ENCODE measurements at regions not wholly inside any gene's neighbourhood (a gene's known extent, or its start where the extent isn't known, plus 50 kb on each side); places are given as distances from the start of the nearest gene placed in this dataset.

GRCh38 chr3:193844472-193844871 lies 251.5 kb downstream of the OPA1 start:
- no peak for DNase-seq (ENCODE audit: low read depth in 4 of 4, low spot score in 3 of 4)

GRCh38 chr3:193845144-193845543 lies 252.1 kb downstream of the OPA1 start:
- DNase-seq (ENCODE audit: low read depth in 4 of 4, low spot score in 3 of 4) = no peak

- no peak for DNase-seq (ENCODE audit: low read depth in 4 of 4, low spot score in 3 of 4)
Measured at GRCh38 chr3:193846569-193846968, 253.6 kb downstream of the OPA1 start.

GRCh38 chr3:193847402-193847801 lies 254.4 kb downstream of the OPA1 start:
- DNase-seq (ENCODE audit: low read depth in 4 of 4, low spot score in 3 of 4) = no peak

- no peak for DNase-seq (ENCODE audit: low read depth in 4 of 4, low spot score in 3 of 4)
Measured at GRCh38 chr3:193848547-193848946, 255.5 kb downstream of the OPA1 start.

GRCh38 chr3:193850084-193850619 lies 257.1 kb downstream of the OPA1 start:
- DNase-seq (ENCODE audit: low read depth in 4 of 4, low spot score in 3 of 4) = no peak

- DNase-seq (ENCODE audit: low read depth in 4 of 4, low spot score in 3 of 4) = no peak
Measured at GRCh38 chr3:193851428-193851847, 258.4 kb downstream of the OPA1 start.

GRCh38 chr3:193851941-193852674 lies 259.1 kb downstream of the OPA1 start:
- DNase-seq (ENCODE audit: low read depth in 4 of 4, low spot score in 3 of 4) = no peak

GRCh38 chr3:193852901-193853300 lies 259.9 kb downstream of the OPA1 start:
- no peak for DNase-seq (ENCODE audit: low read depth in 4 of 4, low spot score in 3 of 4)

GRCh38 chr3:193853511-193854219 lies 260.7 kb downstream of the OPA1 start:
- DNase-seq (ENCODE audit: low read depth in 4 of 4, low spot score in 3 of 4) = no peak

- DNase-seq (ENCODE audit: low read depth in 4 of 4, low spot score in 3 of 4) = no peak
Measured at GRCh38 chr3:193857996-193858395, 265.0 kb downstream of the OPA1 start.

- DNase-seq (ENCODE audit: low read depth in 4 of 4, low spot score in 3 of 4) = no peak
Measured at GRCh38 chr3:193859195-193859594, 266.2 kb downstream of the OPA1 start.

GRCh38 chr3:193861012-193861411 lies 268.0 kb downstream of the OPA1 start:
- DNase-seq (ENCODE audit: low read depth in 4 of 4, low spot score in 3 of 4) = no peak

- no peak for DNase-seq (ENCODE audit: low read depth in 4 of 4, low spot score in 3 of 4)
Measured at GRCh38 chr3:193862843-193863242, 269.8 kb downstream of the OPA1 start.

GRCh38 chr3:193863657-193864357 lies 270.8 kb downstream of the OPA1 start:
- no peak for DNase-seq (ENCODE audit: low read depth in 4 of 4, low spot score in 3 of 4)

GRCh38 chr3:193865339-193865738 lies 270.6 kb upstream of the HES1 start:
- DNase-seq (ENCODE audit: low read depth in 4 of 4, low spot score in 3 of 4) = no peak

GRCh38 chr3:193865896-193866480 lies 270.0 kb upstream of the HES1 start:
- DNase-seq (ENCODE audit: low read depth in 4 of 4, low spot score in 3 of 4) = no peak

GRCh38 chr3:193868590-193868989 lies 267.4 kb upstream of the HES1 start:
- DNase-seq (ENCODE audit: low read depth in 4 of 4, low spot score in 3 of 4) = no peak

GRCh38 chr3:193869221-193870201 lies 266.4 kb upstream of the HES1 start:
- DNase-seq (ENCODE audit: low read depth in 4 of 4, low spot score in 3 of 4) = no peak

Data from left renal pelvis (tissue), 4 donors.